ENCODE measurements at regions not wholly inside any gene's neighbourhood (a gene's known extent, or its start where the extent isn't known, plus 50 kb on each side); places are given as distances from the start of the nearest gene placed in this dataset.
"Not testable (repeated sequence)": the region's sequence is repeated elsewhere in the genome, so short reads cannot be mapped to it uniquely, and the experiment has no call there.

- DNase-seq (ENCODE audit: low read depth, low spot score); H3K9me3 ChIP-seq (ENCODE audit: control insufficient read depth, insufficient read depth, low read length); H3K4me3 ChIP-seq (ENCODE audit: low read depth, low read length); CTCF ChIA-PET; POLR2A ChIA-PET; H3K27ac ChIP-seq (ENCODE audit: low read depth, low read length); H3K27me3 ChIP-seq (ENCODE audit: control insufficient read depth, insufficient read depth, low read length): not testable (repeated sequence)
Measured at GRCh38 chr15:20680257-20680815, 138.7 kb upstream of the GOLGA6L6 start.

- TF ChIP-seq CTCF (IDR thresholded peaks at IDR 0.05; ENCODE audit: low read depth, low read length), result no peak
- POLR2A ChIA-PET, result no interaction called here
- DNase-seq (ENCODE audit: low read depth, low spot score), result no peak
- CTCF ChIA-PET, result no interaction called here
- Histone ChIP-seq H3K4me3 (ENCODE audit: low read depth, low read length) (no peak overlapping the region), H3K27ac (ENCODE audit: low read depth, low read length) (no peak overlapping the region), H3K27me3 (ENCODE audit: control insufficient read depth, insufficient read depth, low read length) (no peaks in the 10 kb centered on the region), H3K9me3 (ENCODE audit: control insufficient read depth, insufficient read depth, low read length) (no peaks in the 10 kb centered on the region)
Measured at GRCh38 chr15:20672470-20672869, 130.9 kb upstream of the GOLGA6L6 start.

GRCh38 chr15:20671675-20672074 lies 130.1 kb upstream of the GOLGA6L6 start:
- Histone ChIP-seq H3K27me3 (ENCODE audit: control insufficient read depth, insufficient read depth, low read length) (no peaks in the 10 kb centered on the region), H3K4me3 (ENCODE audit: low read depth, low read length) (no peak overlapping the region), H3K27ac (ENCODE audit: low read depth, low read length) (no peak overlapping the region), H3K9me3 (ENCODE audit: control insufficient read depth, insufficient read depth, low read length) (no peaks in the 10 kb centered on the region)
- CTCF ChIA-PET, result interaction anchor here (0.7 kb wide), 1 partner anchor 613 kb away, joined by 3 read pairs; no protein-coding TSS in a partner anchor
- no peak for TF ChIP-seq CTCF (IDR thresholded peaks at IDR 0.05; ENCODE audit: low read depth, low read length)
- DNase-seq (ENCODE audit: low read depth, low spot score), result no peak
- POLR2A ChIA-PET, result no interaction called here

GRCh38 chr15:20666410-20666809 lies 124.8 kb upstream of the GOLGA6L6 start:
- H3K4me3 ChIP-seq (ENCODE audit: low read depth, low read length); H3K27me3 ChIP-seq (ENCODE audit: control insufficient read depth, insufficient read depth, low read length); DNase-seq (ENCODE audit: low read depth, low spot score); POLR2A ChIA-PET; H3K27ac ChIP-seq (ENCODE audit: low read depth, low read length); CTCF ChIA-PET; H3K9me3 ChIP-seq (ENCODE audit: control insufficient read depth, insufficient read depth, low read length): not testable (repeated sequence)

- TF ChIP-seq CTCF (IDR thresholded peaks at IDR 0.05; ENCODE audit: low read depth, low read length), result no peak
- Histone ChIP-seq H3K4me3 (ENCODE audit: low read depth, low read length) (no peak overlapping the region), H3K27me3 (ENCODE audit: control insufficient read depth, insufficient read depth, low read length) (no peaks in the 10 kb centered on the region), H3K9me3 (ENCODE audit: control insufficient read depth, insufficient read depth, low read length) (peaks cover 2% of the 10 kb centered on the region; the same call in 1 of the 2 replicates), H3K27ac (ENCODE audit: low read depth, low read length) (no peak overlapping the region)
- CTCF ChIA-PET, result no interaction called here
- POLR2A ChIA-PET, result no interaction called here
- DNase-seq (ENCODE audit: low read depth, low spot score), result no peak
Measured at GRCh38 chr15:20665653-20666052, 124.1 kb upstream of the GOLGA6L6 start.

- H3K9me3 ChIP-seq (ENCODE audit: control insufficient read depth, insufficient read depth, low read length), result peaks cover 7% of the 10 kb centered on the region
- no peak for DNase-seq (ENCODE audit: low read depth, low spot score)
- H3K27me3 ChIP-seq (ENCODE audit: control insufficient read depth, insufficient read depth, low read length), result no peaks in the 10 kb centered on the region
- H3K4me3 ChIP-seq (ENCODE audit: low read depth, low read length), result no peak overlapping the region
- ChIA-PET CTCF (no interaction called here), POLR2A (no interaction called here)
- H3K27ac ChIP-seq (ENCODE audit: low read depth, low read length), result no peak overlapping the region
- no peak for TF ChIP-seq CTCF (IDR thresholded peaks at IDR 0.05; ENCODE audit: low read depth, low read length)
Measured at GRCh38 chr15:20659265-20659664, 117.7 kb upstream of the GOLGA6L6 start.
